ENCODE measurements at regions not wholly inside any gene's neighbourhood (a gene's known extent, or its start where the extent isn't known, plus 50 kb on each side); places are given as distances from the start of the nearest gene placed in this dataset.
A peak's percentile ranks its signal among the peaks of the same experiment; 100 is the strongest.

DNA sequence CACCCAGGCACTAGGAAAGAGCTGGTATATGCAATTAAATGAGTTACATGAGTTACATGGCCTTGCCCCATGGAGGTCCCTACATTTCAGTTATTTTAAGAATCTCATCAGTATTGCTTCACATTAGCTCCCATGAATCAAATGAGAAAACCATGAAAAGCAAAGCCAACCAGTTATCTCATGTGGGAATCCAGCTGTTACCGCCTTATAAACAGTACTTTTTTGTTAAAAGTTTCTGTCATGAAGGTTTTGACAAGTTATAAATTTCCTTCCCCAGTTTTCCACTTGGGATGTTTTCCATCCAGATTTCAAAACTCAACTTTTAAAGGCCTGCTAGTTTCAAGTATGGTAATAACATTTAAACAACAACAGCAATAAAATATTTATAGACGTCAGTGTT lies 544.8 kb downstream of the NUF2 start:
- no peak overlapping the region for H3K4me3 ChIP-seq (ENCODE audit: control insufficient read depth, low read depth, low read length)
- DNase-seq (ENCODE audit: low read depth) = no peak
- TF ChIP-seq, protein P1, sequence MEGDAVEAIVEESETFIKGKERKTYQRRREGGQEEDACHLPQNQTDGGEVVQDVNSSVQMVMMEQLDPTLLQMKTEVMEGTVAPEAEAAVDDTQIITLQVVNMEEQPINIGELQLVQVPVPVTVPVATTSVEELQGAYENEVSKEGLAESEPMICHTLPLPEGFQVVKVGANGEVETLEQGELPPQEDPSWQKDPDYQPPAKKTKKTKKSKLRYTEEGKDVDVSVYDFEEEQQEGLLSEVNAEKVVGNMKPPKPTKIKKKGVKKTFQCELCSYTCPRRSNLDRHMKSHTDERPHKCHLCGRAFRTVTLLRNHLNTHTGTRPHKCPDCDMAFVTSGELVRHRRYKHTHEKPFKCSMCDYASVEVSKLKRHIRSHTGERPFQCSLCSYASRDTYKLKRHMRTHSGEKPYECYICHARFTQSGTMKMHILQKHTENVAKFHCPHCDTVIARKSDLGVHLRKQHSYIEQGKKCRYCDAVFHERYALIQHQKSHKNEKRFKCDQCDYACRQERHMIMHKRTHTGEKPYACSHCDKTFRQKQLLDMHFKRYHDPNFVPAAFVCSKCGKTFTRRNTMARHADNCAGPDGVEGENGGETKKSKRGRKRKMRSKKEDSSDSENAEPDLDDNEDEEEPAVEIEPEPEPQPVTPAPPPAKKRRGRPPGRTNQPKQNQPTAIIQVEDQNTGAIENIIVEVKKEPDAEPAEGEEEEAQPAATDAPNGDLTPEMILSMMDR (conservative IDR thresholded peaks at IDR 0.05; ENCODE audit: control insufficient read depth, insufficient read depth, low read depth, low read length) = no peak

DNA sequence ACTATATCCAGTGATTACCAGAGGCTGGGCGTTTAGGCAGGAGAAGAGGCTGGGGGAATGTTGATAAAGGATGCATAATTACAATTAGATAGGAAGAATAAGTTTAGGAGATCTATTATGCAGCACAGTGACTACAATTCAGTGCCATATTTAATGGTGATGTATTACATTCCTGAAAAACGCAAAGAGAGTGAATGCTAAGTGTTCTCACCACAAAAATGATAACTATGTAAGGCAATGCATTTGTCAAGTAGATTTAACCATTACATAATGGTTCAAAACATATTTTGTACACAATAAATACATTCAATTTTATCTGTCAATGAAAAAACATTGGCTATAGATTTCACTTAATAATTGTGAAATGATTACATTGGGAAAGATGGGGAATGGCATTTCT lies 548.9 kb downstream of the NUF2 start:
- TF ChIP-seq, protein P1 (conservative IDR thresholded peaks at IDR 0.05; ENCODE audit: control insufficient read depth, insufficient read depth, low read depth, low read length) = no peak
- DNase-seq (ENCODE audit: low read depth) = no peak

DNA sequence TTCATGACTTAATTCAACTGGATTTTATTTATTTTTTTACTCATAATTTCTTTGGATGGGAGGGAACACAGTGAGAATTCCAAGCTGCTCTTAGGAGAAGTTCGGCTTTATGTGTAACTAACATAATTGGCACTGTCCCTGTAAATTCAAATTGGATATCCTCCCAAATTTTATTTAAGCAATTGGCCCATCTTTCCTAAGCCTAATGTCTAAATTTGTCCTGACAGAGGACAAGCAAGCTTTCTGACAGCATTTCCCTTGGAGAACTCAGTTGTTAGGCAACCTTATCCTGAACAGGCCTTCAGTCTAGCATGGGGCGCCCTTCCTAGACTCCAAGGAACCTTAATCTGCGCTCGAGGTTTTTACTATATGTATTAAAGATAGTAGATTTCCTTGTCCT lies 550.3 kb downstream of the NUF2 start:
- TF ChIP-seq, protein P1 (conservative IDR thresholded peaks at IDR 0.05; ENCODE audit: control insufficient read depth, insufficient read depth, low read depth, low read length) = no peak
- no peak for DNase-seq (ENCODE audit: low read depth)
- no peak overlapping the region for H3K4me3 ChIP-seq (ENCODE audit: control insufficient read depth, low read depth, low read length)

More for the DNA sequence above, 548.9 kb downstream of the NUF2 start:
- no peak overlapping the region for H3K4me3 ChIP-seq (ENCODE audit: control insufficient read depth, low read depth, low read length)

DNA sequence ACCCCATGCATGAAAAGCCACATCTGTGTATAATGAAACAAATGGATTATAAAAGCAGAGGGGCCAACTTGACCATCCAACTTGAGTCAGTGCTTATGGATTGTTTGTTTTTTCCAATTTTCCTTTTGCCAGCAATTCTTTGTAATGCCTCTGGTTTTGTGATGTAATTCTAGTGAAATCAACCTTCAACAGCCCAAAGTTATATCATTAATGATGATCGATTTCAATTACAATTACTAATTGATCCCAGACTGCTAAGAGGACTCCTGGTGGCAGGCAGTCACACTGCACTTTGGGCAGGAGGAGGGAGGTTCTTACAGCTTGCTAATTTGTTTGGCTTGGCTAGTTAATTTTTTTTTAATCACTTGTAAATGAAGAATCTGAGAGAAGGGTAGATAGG lies 552.3 kb downstream of the NUF2 start:
- peak; percentile 44 for DNase-seq (ENCODE audit: low read depth)
- TF ChIP-seq, protein P1 (conservative IDR thresholded peaks at IDR 0.05; ENCODE audit: control insufficient read depth, insufficient read depth, low read depth, low read length) = peak; percentile 65
- H3K4me3 ChIP-seq (ENCODE audit: control insufficient read depth, low read depth, low read length) = no peak overlapping the region

DNA sequence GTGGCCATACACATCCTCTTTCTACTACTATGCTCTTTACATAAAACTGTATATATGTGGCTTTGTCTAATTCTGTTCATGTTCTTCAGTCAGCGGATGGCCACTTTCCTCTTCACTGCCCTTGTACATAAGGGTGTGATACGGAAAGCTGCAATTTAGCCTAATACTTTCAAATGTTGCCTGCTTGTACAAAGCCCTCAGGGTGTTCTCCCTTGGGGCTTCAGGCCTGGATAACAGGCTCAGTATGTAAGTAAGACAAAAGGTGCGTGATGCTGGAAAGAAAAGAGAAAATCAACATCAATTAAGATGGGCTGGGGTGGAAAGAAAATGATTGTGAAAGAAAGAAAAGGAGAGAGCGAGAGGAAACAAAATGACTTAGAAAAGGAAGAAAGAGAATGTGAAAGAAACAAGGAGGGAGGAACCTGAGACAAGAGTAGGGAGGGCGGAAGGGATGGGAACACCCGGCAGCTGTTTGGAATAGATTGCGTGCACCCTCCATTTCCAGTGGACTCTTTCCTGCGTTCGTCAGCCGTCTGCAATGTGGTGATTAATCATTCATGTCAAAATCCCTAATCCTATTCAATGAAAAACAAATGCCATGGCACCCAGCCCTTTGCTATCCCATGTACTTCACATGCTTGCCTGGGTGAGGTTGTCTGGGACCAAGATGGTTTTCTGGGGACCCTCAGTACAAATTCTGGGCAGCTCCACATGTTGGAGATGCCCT lies 553.6 kb downstream of the NUF2 start:
- no peak overlapping the region for H3K4me3 ChIP-seq (ENCODE audit: control insufficient read depth, low read depth, low read length)
- TF ChIP-seq, protein P1 (conservative IDR thresholded peaks at IDR 0.05; ENCODE audit: control insufficient read depth, insufficient read depth, low read depth, low read length) = no peak
- peak; percentile 96 for DNase-seq (ENCODE audit: low read depth)

DNA sequence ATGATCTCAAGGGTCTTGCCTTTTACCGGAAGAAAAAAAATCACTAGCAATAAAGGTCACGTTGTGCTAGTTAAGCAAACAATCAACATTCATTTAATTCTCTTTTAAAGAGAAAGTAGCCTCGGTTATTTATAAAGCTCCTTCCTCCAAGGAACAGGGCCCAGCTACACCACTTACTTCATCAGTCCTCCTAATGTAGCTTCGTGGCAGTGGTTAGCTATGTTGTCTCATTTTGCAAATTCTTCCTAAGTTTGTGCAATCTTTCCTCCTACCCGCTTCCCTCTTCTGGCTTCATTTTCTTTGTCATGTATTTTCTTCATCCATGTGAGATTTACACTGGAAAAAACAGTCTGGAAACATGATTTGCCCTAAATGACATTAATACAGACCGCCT lies 554.2 kb downstream of the NUF2 start:
- no peak overlapping the region for H3K4me3 ChIP-seq (ENCODE audit: control insufficient read depth, low read depth, low read length)
- peak; percentile 89 for DNase-seq (ENCODE audit: low read depth)
- TF ChIP-seq, protein P1 (conservative IDR thresholded peaks at IDR 0.05; ENCODE audit: control insufficient read depth, insufficient read depth, low read depth, low read length) = no peak

All from fibroblast of mammary gland (primary cell).